ENCODE measurements at regions not wholly inside any gene's neighbourhood (a gene's known extent, or its start where the extent isn't known, plus 50 kb on each side); places are given as distances from the start of the nearest gene placed in this dataset.
A peak's percentile ranks its signal among the peaks of the same experiment; 100 is the strongest.

- peak; percentile 78 for DNase-seq (ENCODE audit: low read depth)
- no peak overlapping the region for H3K4me3 ChIP-seq (ENCODE audit: low read length)
- no peak for TF ChIP-seq CTCF (IDR thresholded peaks at IDR 0.05; ENCODE audit: insufficient read depth, low read depth, low read length, missing control alignments)
Observed at GRCh38 chr6:137731960-137732616, 135.0 kb upstream of the TNFAIP3 start.

GRCh38 chr6:137733372-137733771, 133.7 kb upstream of the TNFAIP3 start:
- H3K4me3 ChIP-seq (ENCODE audit: low read length): no peak overlapping the region
- DNase-seq (ENCODE audit: low read depth): no peak
- TF ChIP-seq CTCF (IDR thresholded peaks at IDR 0.05; ENCODE audit: insufficient read depth, low read depth, low read length, missing control alignments): no peak

- no peak for TF ChIP-seq CTCF (IDR thresholded peaks at IDR 0.05; ENCODE audit: insufficient read depth, low read depth, low read length, missing control alignments)
- no peak overlapping the region for H3K4me3 ChIP-seq (ENCODE audit: low read length)
- no peak for DNase-seq (ENCODE audit: low read depth)
Observed at GRCh38 chr6:137734005-137734874, 132.8 kb upstream of the TNFAIP3 start.

- no peak for TF ChIP-seq CTCF (IDR thresholded peaks at IDR 0.05; ENCODE audit: insufficient read depth, low read depth, low read length, missing control alignments)
- no peak overlapping the region for H3K4me3 ChIP-seq (ENCODE audit: low read length)
- DNase-seq (ENCODE audit: low read depth): no peak
Observed at GRCh38 chr6:137734875-137735182, 132.2 kb upstream of the TNFAIP3 start.

- no peak for TF ChIP-seq CTCF (IDR thresholded peaks at IDR 0.05; ENCODE audit: insufficient read depth, low read depth, low read length, missing control alignments)
- DNase-seq (ENCODE audit: low read depth): no peak
- no peak overlapping the region for H3K4me3 ChIP-seq (ENCODE audit: low read length)
Observed at GRCh38 chr6:137736048-137736818, 130.8 kb upstream of the TNFAIP3 start.

GRCh38 chr6:137736911-137737310, 130.1 kb upstream of the TNFAIP3 start:
- no peak for TF ChIP-seq CTCF (IDR thresholded peaks at IDR 0.05; ENCODE audit: insufficient read depth, low read depth, low read length, missing control alignments)
- H3K4me3 ChIP-seq (ENCODE audit: low read length): no peak overlapping the region
- DNase-seq (ENCODE audit: low read depth): no peak

Data from epithelial cell of esophagus (primary cell).